Fibroblast of gingiva (primary cell): ENCODE measurements at regions not wholly inside any gene's neighbourhood (a gene's known extent, or its start where the extent isn't known, plus 50 kb on each side); places are given as distances from the start of the nearest gene placed in this dataset.
A peak's percentile ranks its signal among the peaks of the same experiment; 100 is the strongest.

Source experiments
- DNase-seq: peaks from one replicate; pipeline ENCODE4 v3.0.0-alpha.2; 2011; ENCODE audit warnings: low read depth

DNA sequence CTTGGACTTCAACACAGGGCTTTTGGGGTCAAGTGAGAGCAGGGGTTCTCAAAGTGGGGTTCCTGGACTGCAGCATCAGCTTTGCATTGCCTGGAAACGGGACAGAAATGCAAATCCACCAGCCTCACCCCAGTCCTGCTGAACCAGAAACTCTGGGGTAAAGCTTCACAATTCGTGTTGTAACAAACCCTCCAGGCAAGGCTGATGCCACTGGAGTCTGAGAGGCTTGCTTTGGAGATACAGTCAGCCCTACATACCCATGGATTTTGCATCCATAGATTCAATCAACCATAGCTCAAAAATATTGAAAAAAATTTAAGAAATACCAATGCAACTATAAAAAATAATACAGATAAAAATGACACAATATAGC, 160.4 kb upstream of the ECI2 start:
- no peak for DNase-seq

DNA sequence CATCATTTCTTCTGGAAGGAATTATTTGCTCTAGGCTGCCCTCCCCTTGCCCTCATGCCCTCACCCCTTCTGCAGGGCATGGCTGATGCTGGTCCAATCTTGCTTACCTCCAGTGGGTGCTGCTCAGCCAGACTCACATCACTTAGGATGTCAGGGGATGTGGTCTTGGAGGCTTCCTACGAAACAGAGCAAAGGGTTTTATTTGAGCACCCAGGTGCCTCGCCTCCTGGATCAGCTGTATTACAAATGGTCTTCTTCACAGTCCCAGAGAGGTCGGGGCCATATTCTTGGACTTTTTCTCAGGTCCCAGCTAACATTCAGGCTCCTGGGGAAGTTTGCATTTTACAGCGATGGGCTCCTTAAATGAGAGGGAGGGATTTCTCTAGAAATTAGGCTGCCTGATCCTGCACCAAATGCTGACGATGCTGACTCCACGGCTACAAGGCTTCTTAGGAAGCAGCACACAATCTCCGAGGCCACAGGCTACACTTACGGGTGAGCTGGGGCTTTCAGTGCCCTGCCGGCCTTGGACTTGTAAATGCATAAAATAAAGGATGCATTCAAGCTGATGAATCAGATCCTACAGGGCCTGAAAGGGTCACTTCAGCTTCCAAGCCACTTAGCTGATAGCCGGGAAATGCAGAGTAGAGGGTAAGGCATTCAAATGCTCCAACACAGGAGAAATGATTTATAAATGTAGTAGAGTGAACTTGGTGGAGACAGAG, 159.8 kb upstream of the ECI2 start:
- no peak for DNase-seq

DNA sequence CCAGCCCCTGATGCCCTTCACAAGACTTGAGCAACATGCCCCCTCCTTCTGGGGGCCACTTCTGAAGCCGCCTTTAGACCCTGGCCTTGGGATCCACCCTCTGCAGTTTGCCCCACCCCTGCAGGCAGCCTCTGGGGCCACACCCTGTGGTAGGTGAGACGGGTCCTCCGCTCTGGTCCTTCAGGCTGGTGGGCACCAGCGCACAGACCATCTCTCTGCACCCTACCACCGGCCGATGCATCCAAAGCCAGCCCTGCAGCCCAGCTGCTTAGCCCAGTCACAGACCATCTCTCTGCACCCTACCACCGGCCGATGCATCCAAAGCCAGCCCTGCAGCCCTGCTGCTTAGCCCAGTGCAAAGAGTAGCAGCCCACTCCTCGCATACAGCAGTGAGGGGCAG, 159.3 kb upstream of the ECI2 start:
- DNase-seq = no peak

DNA sequence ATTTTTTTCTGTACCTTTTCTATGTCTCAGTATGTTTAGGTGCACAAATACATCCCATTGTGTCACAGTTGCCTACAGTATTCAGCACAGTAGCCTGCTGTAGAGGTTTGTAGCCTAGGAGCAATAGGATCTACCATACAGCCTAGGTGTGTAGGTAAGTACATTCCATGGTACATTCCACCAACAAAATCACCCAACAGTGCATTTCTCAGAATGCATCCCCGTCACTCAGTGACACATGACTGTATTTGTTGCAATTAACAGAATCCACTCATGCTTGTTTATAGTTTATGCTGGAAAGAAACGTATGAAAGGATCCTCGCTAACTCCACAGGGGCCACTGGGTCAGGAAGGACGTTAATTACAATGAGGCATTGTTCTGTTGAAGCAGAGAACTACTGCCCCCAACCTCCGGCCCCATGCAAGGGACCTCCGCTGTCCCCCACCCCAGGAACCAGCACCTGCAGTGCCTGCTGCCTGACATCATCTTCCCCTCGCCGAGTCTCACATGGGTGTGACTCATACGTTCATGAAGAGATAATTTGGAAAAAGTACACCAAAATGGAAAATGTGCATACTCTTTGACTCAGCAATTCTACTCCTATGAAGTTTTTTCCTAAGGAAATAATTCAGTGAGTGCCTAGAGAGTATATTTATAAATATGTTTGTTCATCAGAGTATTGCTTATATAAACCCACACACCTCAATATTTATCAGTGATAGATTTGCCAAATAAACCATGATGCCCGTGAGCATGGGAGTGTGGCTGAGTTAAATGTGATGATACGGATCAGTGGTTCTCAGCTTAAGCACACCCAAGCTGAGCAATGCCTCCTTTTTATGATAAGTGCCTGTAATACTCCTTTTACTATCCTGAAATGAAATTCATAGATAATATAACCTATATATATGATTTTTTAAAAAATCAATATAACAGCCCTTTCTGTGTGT, 156.4 kb upstream of the ECI2 start:
- peak; percentile 14 for DNase-seq

DNA sequence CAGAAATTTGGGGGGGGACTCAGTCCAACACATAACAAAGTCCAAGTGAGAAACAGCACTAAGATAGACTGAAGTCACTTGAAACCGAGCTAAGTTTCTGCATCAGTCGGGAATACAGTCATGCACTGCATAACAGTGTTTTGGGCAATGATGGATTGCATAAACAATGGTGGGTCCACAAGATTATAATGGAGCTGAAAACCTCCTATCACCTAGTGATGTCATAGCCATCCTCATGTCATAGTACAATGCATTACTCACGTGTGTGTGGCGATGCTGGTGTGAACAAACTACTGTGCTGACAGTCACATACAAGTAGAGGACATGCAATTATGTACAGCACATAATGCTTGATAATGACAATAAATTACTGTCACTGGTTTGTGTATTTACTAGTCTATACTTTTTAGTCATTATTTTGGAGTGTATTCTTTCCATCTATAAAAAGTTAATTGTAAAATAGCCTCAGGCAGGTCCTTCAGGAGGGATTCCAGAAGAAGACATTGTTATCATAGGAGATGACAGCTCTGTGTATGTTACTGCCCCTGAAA, 154.5 kb upstream of the ECI2 start:
- DNase-seq = no peak

DNA sequence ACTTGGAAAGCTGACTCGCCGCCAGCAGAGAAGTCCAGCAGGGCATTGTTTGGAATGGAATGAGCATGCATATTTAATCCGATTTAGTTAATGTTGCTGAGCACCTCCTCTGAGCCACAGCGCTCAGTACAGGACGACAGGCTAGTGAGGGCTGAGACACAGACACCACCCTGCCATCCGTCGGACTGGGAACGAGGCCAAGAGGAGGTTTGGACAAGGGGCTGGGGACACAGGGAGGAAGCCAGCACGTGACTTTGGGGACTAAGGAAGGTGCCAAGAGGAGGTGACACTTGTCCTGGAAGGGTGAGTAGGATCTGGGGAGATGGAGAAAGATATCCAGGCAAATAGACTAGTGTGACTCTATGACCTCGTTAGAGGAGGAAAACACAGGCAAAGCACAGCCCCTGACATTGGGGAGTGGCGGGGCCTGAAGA, 152.5 kb upstream of the ECI2 start:
- DNase-seq = no peak

DNA sequence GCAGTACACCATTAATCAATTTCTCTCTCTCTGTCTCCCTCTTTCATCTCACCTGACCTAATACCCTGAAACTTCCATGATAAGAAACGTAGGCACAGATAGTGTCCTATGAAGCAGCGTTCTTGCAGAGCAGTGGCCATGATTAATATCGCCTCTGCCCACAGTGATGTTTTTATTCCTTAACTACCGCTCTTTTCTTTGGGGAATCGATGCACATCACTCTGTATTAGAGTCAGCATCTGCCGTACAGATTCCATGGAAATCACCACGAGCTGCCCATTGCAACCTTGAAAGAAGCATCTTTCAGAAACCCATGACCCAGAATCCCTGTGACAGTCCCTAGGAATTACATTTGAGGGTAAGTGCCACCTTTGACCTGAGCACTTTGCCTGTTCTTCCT, 152.0 kb upstream of the ECI2 start:
- DNase-seq = no peak

DNA sequence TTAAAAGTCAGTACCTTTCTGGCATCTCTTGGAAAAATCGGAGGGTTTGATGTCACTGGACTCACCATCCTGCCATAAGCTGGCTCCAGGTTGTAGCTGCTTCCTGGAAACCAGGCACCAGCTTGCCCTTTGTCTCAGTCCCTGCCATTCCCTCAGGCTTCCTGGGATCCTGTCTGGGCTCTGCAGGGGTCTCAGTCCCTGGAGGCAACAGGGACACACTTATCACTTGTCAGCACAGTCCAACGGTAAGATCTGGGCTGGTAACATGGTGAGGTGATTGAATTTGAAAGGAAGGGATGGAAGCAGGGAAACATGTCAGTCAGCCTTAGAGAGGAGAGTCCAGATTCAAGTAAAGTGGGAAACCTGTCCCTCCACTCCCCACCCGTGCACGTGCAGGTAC, 147.6 kb upstream of the ECI2 start:
- DNase-seq = no peak

DNA sequence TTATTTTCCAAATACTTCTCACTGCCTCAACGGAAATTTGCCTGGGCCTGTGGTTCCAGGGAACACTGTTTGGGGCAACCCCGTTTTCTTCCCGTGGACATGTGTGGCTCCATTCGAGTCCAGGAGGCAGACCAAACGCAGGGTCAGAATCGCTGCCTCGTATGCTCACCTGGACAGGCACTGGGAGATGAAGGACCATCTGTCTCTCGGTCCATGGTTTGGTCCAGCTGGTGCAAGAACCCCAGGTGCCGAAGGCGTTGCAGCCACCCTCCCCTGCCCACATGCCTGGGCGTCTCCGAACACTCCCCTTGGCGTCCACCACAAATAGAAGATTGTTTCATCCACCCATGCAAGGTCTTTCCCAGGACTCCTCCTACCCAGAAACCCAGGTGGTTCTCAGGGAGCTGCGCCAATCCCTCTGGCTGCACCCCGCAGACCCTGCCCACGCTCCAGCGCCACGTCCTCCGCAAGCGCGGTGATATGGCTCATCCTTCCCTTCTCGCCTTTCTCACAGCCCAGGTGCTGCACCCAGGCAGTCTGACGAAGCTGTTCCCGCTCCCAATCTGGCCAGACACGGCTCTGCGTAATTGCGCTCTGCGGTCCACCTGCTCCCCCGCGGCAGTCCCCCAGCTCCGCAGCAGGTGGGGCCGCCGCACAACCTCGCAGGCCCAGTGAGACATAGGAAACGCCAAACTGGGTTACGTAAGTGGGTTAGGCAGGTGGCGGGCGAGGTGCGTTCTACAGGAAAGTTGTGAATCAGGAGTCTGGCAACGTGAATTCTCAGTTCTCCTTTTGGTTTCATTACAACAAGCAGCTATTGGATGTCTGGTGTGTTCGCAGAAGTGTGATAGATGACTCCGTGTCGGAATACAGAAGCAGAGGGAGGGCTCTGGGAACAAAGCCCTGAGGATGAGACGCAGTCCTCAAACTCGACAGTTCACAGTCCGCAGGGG, 146.2 kb upstream of the ECI2 start:
- DNase-seq = no peak

DNA sequence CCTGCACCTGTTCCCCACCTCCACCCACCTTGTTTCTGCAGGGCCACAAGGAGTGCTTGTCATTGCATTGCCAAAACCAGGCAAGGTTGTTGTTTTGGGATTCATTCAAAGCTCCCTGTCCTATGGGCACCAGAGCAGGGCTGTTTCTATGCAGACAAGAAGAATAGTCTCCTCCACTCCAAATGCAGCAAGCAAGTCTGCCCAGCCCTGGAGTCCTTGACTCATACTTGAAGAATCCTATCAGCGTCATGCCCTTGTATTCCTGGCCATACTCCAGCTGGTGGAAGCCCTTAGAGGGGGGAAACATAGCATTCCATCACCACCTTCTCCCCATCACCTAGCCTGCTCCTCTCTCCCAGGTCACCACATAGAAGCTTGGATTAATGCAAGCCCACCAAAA, 145.3 kb upstream of the ECI2 start:
- peak; percentile 34 for DNase-seq

DNA sequence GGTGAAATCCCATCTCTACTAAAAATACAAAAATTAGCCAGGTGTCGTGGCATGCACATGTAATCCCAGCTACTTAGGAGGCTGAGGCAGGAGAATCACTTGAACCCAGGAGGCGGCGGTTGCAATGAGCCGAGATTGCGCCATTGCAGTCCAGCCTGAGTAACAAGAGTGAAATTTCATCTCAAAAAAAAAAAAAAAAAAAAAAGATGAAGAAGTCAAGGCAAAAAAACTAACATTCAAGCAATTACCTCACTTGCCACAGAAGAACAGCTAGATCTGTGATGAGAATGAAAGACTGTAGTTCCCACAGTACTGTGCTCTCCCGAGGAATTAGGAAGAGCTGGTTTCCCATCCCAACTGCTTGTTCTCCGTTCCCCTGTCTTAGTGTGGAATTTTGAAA, 144.7 kb upstream of the ECI2 start:
- DNase-seq = no peak

DNA sequence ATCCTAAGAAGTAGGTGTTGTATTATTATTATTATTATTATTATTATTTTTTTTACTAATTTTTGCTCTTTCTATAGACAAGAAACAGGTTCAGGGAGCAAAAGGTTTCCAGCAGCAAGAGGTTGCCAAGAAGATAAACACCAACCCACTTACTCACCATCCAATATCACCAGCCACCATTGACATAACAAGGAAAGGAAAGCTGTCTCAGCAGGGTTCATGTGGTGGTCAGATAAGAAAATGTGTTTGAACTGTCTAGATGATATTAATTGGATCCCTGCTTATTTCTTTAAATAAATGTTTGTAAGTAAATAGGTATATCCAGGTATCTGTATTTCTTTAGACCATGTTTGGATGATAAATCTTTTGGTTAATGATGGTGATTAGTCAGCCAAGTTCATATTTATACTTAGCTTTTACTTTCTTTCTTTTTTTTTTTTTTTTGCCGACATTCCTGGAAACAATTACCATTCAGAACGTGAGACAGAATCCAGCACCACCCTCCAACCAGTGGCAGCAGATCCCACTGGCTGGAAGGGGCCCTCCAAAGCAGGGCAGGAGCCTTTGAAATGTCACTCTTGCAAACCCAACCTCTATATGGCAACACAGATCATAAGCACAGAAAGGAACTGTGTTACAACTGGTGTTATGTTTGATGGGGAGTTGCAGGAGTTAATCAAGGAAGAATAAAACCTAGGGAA, 139.2 kb upstream of the ECI2 start:
- no peak for DNase-seq

DNA sequence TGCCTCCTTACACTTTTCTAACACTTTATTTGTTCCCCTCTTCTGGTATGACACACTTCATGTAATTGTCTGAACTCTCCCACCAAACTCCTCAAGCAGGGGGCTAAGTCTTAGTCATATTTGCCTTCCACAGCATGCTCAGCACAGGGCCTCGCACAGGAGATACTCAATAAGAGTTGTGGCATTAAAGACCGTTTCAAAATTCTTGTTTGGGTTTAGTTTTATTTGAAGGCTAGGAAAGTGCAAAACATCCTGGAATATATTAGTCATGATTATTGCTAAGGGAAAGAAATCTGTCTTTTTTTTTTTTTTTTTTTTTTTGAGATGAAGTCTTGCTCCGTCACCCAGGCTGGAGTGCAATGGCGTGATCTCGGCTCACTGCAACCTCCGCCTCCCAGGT, 137.6 kb upstream of the ECI2 start:
- no peak for DNase-seq

DNA sequence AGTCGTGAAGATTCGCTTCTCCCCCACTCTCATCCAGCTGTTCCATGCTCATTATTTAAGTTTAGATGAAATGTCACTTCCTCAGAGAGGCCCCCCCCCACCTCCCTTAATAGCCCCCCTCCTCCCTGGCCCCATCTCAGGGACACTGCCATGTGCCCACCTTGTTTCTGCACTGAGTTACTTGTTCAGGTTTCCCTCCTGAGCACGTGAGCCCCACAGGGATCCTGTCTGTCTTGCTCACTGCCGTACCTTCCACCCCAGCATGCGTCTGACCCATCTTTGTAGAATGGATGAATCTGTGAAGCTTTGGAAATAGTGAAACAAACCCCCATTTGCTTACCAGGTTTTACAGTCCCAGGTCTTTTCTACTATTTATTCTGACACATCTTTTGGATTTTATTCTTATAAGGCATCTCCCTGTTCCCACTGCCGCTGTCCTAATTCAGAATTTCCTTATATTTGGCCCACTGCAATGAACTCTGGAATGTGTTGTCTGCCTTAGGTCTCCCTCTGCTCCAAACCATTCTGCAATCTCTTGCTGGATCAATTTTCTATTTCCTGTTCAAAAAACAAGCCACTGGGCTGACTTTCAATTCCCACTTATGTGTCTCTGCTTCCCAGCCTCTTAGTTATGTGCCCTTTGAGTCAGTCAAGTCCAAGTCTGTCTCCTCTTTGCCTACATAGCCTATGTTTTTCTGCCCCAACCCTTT, 136.5 kb upstream of the ECI2 start:
- peak; percentile 41 for DNase-seq

DNA sequence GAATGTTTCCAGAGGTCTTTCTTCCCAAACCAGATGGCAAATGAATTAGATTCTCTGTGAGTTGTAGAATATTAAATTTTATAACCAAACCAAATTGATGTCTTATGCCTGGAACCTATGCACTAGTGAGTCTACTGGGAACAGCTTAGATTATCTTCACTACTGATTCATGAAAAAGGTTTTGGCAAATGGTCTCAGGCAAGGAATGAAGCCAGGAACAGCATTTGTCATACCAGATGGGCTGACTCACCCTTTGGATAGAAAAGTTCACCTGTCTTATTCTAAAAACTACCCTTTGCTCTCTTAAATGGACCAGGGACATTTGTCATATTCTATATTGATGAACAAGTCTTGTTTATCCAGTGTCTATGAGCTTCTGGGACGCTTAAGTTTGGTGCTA, 135.4 kb upstream of the ECI2 start:
- DNase-seq = no peak

DNA sequence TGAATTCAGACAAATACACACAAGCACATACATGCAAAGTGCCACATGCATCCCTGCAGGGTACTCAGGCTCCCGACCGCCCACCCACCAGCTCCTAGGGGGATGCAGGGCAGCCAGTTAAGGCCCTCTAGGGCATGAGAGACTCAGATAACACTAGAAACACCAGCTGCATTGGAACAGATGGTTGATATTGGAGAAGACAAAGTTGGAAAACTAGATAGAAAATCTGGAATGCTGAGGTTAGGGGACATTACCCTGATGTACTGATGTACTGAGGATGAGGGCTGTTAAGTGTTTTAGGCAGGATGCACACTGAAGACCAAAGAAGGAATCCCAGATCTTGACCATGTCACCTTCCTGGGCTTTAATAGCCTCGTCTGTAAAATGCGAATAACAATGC, 134.6 kb upstream of the ECI2 start:
- DNase-seq = no peak

DNA sequence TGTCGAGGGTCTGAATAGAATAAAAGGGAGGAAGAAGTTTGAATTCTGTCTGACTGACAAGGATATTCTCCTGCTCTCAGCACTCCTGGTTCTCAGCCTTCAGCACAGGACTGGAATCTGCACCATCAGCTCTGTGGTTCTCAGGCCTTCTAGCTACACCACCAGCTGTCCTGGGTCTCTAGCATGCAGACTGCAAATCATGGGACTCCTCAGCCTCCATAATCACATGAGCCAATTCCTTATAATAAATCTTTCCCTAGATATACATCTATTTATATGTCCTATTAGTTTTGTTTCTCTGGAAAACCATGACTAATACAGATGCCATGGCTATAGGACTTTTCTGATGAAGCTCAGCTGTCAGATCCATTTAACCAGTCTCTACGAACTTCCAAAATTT, 132.8 kb upstream of the ECI2 start:
- no peak for DNase-seq

DNA sequence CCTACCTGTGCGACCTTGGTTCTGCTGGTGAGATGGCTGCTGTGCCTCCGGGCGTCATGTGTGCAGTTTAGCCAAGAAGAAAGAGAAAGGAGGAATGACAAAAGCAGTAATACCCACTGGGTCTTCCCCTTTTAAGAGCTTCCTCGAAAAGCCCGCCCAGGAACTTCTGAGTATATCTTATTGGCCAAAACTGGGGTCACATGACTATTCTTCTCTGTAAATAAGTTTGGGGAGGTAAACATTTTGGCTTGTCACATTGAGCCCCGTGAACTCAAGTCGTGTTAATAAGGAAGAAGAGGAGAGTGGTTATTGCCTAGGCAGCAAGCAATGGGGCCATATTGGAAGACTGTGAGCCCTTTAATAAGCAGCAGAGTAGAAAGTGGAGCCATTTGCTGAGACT, 130.4 kb upstream of the ECI2 start:
- no peak for DNase-seq

DNA sequence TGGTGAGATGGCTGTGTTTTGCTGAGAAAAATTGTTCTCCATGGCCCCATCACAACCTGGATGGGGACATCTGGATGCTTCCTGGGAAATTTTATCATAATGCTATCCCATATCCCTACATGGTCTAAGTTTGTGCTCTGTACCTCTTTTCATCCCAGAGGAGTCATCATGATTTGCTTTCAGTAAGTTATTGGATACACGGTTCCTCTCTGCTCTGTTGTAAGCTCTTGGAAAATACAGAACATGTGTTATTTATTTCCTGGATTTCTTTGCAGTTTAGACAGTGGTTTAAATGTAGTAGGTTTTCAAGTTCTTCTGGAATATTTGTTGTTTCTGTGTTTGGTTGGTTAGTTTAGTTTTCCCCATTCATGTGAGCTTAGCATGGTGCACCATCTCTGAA, 129.2 kb upstream of the ECI2 start:
- DNase-seq = peak; percentile 9

DNA sequence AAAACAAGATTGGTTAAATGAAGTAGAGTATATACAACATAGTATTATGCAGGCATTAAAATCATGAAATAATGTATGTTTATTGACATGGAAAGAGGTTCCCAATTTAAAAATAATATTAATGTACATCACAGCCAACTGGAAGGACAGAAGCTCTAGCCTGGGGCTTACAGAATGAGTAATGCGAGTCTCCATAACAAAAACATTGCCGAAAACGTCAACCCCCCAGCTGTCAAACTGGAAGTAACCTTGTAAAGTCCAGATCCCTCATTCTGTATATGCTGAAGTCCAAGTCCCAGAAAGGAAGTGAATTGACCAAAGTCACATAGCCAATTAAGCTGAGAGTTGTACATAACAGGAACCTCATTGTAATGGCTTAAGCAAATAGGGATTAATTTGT, 128.7 kb upstream of the ECI2 start:
- DNase-seq = no peak

DNA sequence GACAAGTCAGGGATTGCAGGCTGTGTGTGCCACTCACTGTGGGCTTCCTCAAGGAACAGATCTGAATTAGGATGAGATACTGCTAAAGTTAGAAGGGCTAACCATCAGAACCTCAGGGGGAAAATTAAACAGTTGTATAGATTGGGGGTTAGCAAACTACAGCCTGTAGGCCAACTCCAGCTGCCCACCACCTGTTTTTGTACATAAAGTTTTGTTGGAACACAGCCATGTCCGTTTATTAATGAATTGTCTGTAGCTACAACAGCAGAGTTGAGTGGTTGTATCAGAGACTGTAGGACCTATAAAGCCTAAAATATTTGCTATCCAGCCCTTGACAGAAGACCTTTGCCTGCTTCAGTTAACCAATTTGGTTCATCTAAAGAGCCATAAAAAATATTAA, 127.2 kb upstream of the ECI2 start:
- no peak for DNase-seq
